WERI-Rb-1 (cell line): ENCODE measurements at regions not wholly inside any gene's neighbourhood (a gene's known extent, or its start where the extent isn't known, plus 50 kb on each side); places are given as distances from the start of the nearest gene placed in this dataset.

Experiments
- DNase-seq: peaks from one replicate; pipeline ENCODE4 v3.0.0-alpha.2; 2020
- H3K27ac ChIP-seq: fragments of 250-450 bp; sonication (Bioruptor Pico); 2 replicates; pipeline ENCODE4 v1.5.1; 2020; ENCODE audit warnings: mild to moderate bottlenecking, moderate library complexity
- H3K27me3 ChIP-seq: fragments of 250-450 bp; sonication (Bioruptor Pico); 2 replicates; pipeline ENCODE4 v1.5.1; 2021; ENCODE audit warnings: mild to moderate bottlenecking, low read depth, moderate library complexity; ENCODE audit not compliant: insufficient read depth, severe bottlenecking
- H3K36me3 ChIP-seq: fragments of 250-450 bp; sonication (Bioruptor Pico); 2 replicates; pipeline ENCODE4 v1.5.1; 2020; ENCODE audit warnings: mild to moderate bottlenecking, moderate library complexity
- H3K4me3 ChIP-seq: 2 replicates; pipeline ENCODE4 v1.5.1; 2011; ENCODE audit warnings: low read depth, mild to moderate bottlenecking, control low read depth, low read length
- H3K9me3 ChIP-seq: fragments of 250-450 bp; sonication (Bioruptor Pico); 2 replicates; pipeline ENCODE4 v1.5.1; 2021; ENCODE audit warnings: mild to moderate bottlenecking, moderate library complexity; ENCODE audit not compliant: severe bottlenecking
- CTCF ChIP-seq: IDR thresholded peaks from 2 replicates; pipeline ENCODE4 v1.5.1; 2011; ENCODE audit warnings: low read depth, mild to moderate bottlenecking, control low read depth, inconsistent platforms, low read length

GRCh38 chr18:22551536-22552151 lies 133.9 kb upstream of the CTAGE1 start:
- Histone ChIP-seq H3K4me3 (no peak overlapping the region), H3K36me3 (no peaks in the 10 kb centered on the region), H3K27me3 (peaks cover 69% of the 10 kb centered on the region), H3K9me3 (no peaks in the 10 kb centered on the region), H3K27ac (no peak overlapping the region)
- no peak for TF ChIP-seq CTCF
- no peak for DNase-seq

- no peaks in the 10 kb centered on the region for H3K9me3 ChIP-seq
- no peak for TF ChIP-seq CTCF
- H3K27ac ChIP-seq, result no peak overlapping the region
- no peak overlapping the region for H3K4me3 ChIP-seq
- H3K27me3 ChIP-seq, result peaks cover 69% of the 10 kb centered on the region
- DNase-seq, result no peak
- no peaks in the 10 kb centered on the region for H3K36me3 ChIP-seq
Observed at GRCh38 chr18:22552254-22552653, 134.5 kb upstream of the CTAGE1 start.

GRCh38 chr18:22552899-22553460 lies 135.3 kb upstream of the CTAGE1 start:
- no peak overlapping the region for H3K4me3 ChIP-seq
- no peak for DNase-seq
- no peaks in the 10 kb centered on the region for H3K36me3 ChIP-seq
- H3K9me3 ChIP-seq, result no peaks in the 10 kb centered on the region
- H3K27ac ChIP-seq, result no peak overlapping the region
- TF ChIP-seq CTCF, result no peak
- H3K27me3 ChIP-seq, result peaks cover 71% of the 10 kb centered on the region

- Histone ChIP-seq H3K4me3 (no peak overlapping the region), H3K9me3 (no peaks in the 10 kb centered on the region), H3K36me3 (no peaks in the 10 kb centered on the region), H3K27me3 (peaks cover 77% of the 10 kb centered on the region), H3K27ac (no peak overlapping the region)
- DNase-seq, result no peak
- no peak for TF ChIP-seq CTCF
Observed at GRCh38 chr18:22556222-22557167, 138.8 kb upstream of the CTAGE1 start.

GRCh38 chr18:22557168-22557941 lies 139.6 kb upstream of the CTAGE1 start:
- H3K27ac ChIP-seq, result no peak overlapping the region
- no peak overlapping the region for H3K4me3 ChIP-seq
- no peak for TF ChIP-seq CTCF
- H3K9me3 ChIP-seq, result no peaks in the 10 kb centered on the region
- H3K27me3 ChIP-seq, result peaks cover 81% of the 10 kb centered on the region
- DNase-seq, result no peak
- no peaks in the 10 kb centered on the region for H3K36me3 ChIP-seq
